Hepatocyte (in vitro differentiated cells): ENCODE measurements at regions not wholly inside any gene's neighbourhood (a gene's known extent, or its start where the extent isn't known, plus 50 kb on each side); places are given as distances from the start of the nearest gene placed in this dataset.
A peak's percentile ranks its signal among the peaks of the same experiment; 100 is the strongest.

Experiments used
- DNase-seq: peaks from one replicate; pipeline ENCODE4 v3.0.0-alpha.2; 2016; ENCODE audit warnings: low spot score
- H2AFZ ChIP-seq: fragments of 200-600 bp; sonication (generic); 2 replicates; pipeline ENCODE4 v1.6.0; 2016; ENCODE audit warnings: antibody characterized with exemption, mild to moderate bottlenecking
- H3K27ac ChIP-seq: fragments of 200-600 bp; sonication (generic); 2 replicates; pipeline ENCODE4 v1.5.1; 2016; ENCODE audit warnings: mild to moderate bottlenecking
- H3K27me3 ChIP-seq: fragments of 200-600 bp; sonication (generic); 2 replicates; pipeline ENCODE4 v1.6.1; 2016
- H3K36me3 ChIP-seq: fragments of 200-600 bp; sonication (generic); replicated peaks from 2 replicates; pipeline ENCODE4 v1.5.1; 2016; ENCODE audit warnings: low read depth; ENCODE audit not compliant: insufficient read depth
- H3K4me1 ChIP-seq: fragments of 200-600 bp; sonication (generic); 2 replicates; pipeline ENCODE4 v1.5.1; 2016; ENCODE audit warnings: mild to moderate bottlenecking, moderate library complexity; ENCODE audit not compliant: insufficient read depth
- H3K4me2 ChIP-seq: fragments of 200-600 bp; sonication (generic); 2 replicates; pipeline ENCODE4 v1.6.0; 2016
- H3K4me3 ChIP-seq: fragments of 200-600 bp; sonication (generic); 2 replicates; pipeline ENCODE4 v1.5.1; 2016; ENCODE audit warnings: mild to moderate bottlenecking
- H3K79me2 ChIP-seq: fragments of 200-600 bp; sonication (generic); 2 replicates; pipeline ENCODE4 v1.6.0; 2017; ENCODE audit warnings: mild to moderate bottlenecking
- H3K9me2 ChIP-seq: fragments of 200-600 bp; sonication (generic); replicated peaks from 2 replicates; pipeline ENCODE4 v1.6.0; 2017; ENCODE audit warnings: mild to moderate bottlenecking; ENCODE audit not compliant: insufficient read depth
- H3K9me3 ChIP-seq: fragments of 200-600 bp; sonication (generic); 2 replicates; pipeline ENCODE4 v1.5.1; 2016; ENCODE audit warnings: low read depth, mild to moderate bottlenecking
- H4K20me1 ChIP-seq: fragments of 200-600 bp; sonication (generic); 2 replicates; pipeline ENCODE4 v1.6.0; 2016; ENCODE audit warnings: mild to moderate bottlenecking; ENCODE audit not compliant: insufficient read depth, poor library complexity, severe bottlenecking
- CTCF ChIP-seq: fragments of 200-600 bp; sonication (generic); IDR thresholded peaks from 2 replicates; pipeline ENCODE4 v1.5.1; 2016; ENCODE audit warnings: antibody characterized with exemption, mild to moderate bottlenecking; ENCODE audit not compliant: poor library complexity
- EZH2 ChIP-seq: fragments of 200-600 bp; sonication (generic); IDR thresholded peaks from 2 replicates; pipeline ENCODE4 v1.6.1; 2016; ENCODE audit warnings: antibody characterized with exemption, mild to moderate bottlenecking, borderline replicate concordance
- EZH2phosphoT487 ChIP-seq: fragments of 200-600 bp; sonication (generic); IDR thresholded peaks from one replicate; pipeline ENCODE4 v1.6.1; 2018; ENCODE audit warnings: antibody characterized with exemption, mild to moderate bottlenecking, low read depth, moderate library complexity; ENCODE audit not compliant: unreplicated experiment, severe bottlenecking
- WGBS: methylation state at CpG from one replicate; pipeline ENCODE4 v1.1.6; 2016; ENCODE audit warnings: low lambda C conversion rate; ENCODE audit errors: missing lambda C conversion rate; 5-methylcytosine and 5-hydroxymethylcytosine counted together

GRCh38 chr1:87937831-87938395 is 609.2 kb downstream of the LMO4 start:
- Histone ChIP-seq H3K9me3 (no peaks in the 10 kb centered on the region), H3K9me2 (no peaks in the 10 kb centered on the region), H3K4me2 (no peak overlapping the region), H4K20me1 (no peaks in the 10 kb centered on the region), H3K36me3 (no peaks in the 10 kb centered on the region), H3K27me3 (no peaks in the 10 kb centered on the region), H3K4me3 (no peak overlapping the region), H3K4me1 (peaks cover 26% of the 10 kb centered on the region), H3K79me2 (no peaks in the 10 kb centered on the region), H2AFZ (no peak overlapping the region), H3K27ac (no peak overlapping the region)
- TF ChIP-seq CTCF (no peak), EZH2phosphoT487 (no peak), EZH2 (no peak)
- 73% methylated on average over 3 of the region's 3 CpGs for WGBS
- DNase-seq = no peak

GRCh38 chr1:87938631-87939030 is 610.0 kb downstream of the LMO4 start:
- H3K27ac ChIP-seq = peak overlapping the region; percentile 29
- no peak for DNase-seq
- no peaks in the 10 kb centered on the region for H3K79me2 ChIP-seq
- H3K27me3 ChIP-seq = no peaks in the 10 kb centered on the region
- no peaks in the 10 kb centered on the region for H3K9me3 ChIP-seq
- peaks cover 26% of the 10 kb centered on the region for H3K4me1 ChIP-seq
- no peak overlapping the region for H2AFZ ChIP-seq
- no peak overlapping the region for H3K4me2 ChIP-seq
- WGBS = 96% methylated on average over 2 of the region's 2 CpGs
- no peaks in the 10 kb centered on the region for H4K20me1 ChIP-seq
- no peaks in the 10 kb centered on the region for H3K9me2 ChIP-seq
- H3K4me3 ChIP-seq = no peak overlapping the region
- TF ChIP-seq EZH2 (no peak), EZH2phosphoT487 (no peak), CTCF (no peak)
- H3K36me3 ChIP-seq = no peaks in the 10 kb centered on the region

GRCh38 chr1:87939444-87939843 is 610.8 kb downstream of the LMO4 start:
- WGBS = 55% methylated on average over 2 of the region's 2 CpGs
- no peaks in the 10 kb centered on the region for H3K79me2 ChIP-seq
- H3K36me3 ChIP-seq = no peaks in the 10 kb centered on the region
- peaks cover 26% of the 10 kb centered on the region for H3K4me1 ChIP-seq
- no peak overlapping the region for H3K4me2 ChIP-seq
- H3K4me3 ChIP-seq = no peak overlapping the region
- TF ChIP-seq EZH2phosphoT487 (no peak), EZH2 (no peak), CTCF (no peak)
- H3K27me3 ChIP-seq = no peaks in the 10 kb centered on the region
- no peak for DNase-seq
- H4K20me1 ChIP-seq = no peaks in the 10 kb centered on the region
- no peaks in the 10 kb centered on the region for H3K9me2 ChIP-seq
- H3K9me3 ChIP-seq = no peaks in the 10 kb centered on the region
- H3K27ac ChIP-seq = peak overlapping the region; percentile 29
- no peak overlapping the region for H2AFZ ChIP-seq
